HL-60 (cell line): ENCODE measurements at regions not wholly inside any gene's neighbourhood (a gene's known extent, or its start where the extent isn't known, plus 50 kb on each side); places are given as distances from the start of the nearest gene placed in this dataset.
"Not testable (repeated sequence)": the region's sequence is repeated elsewhere in the genome, so short reads cannot be mapped to it uniquely, and the experiment has no call there.

Source experiments
- DNase-seq, 2 experiments: peaks; one replicate each; pipeline ENCODE4 v3.0.0-alpha.2; 2010 to 2020; ENCODE audit warnings: low read depth in 1 of 2, low spot score in 1 of 2
- H3K27ac ChIP-seq: fragments of 250-450 bp; sonication (Bioruptor Pico); replicated peaks from 2 replicates; pipeline ENCODE4 v1.5.1; 2020; ENCODE audit warnings: mild to moderate bottlenecking, moderate library complexity
- H3K27me3 ChIP-seq: fragments of 250-450 bp; sonication (Bioruptor Pico); 2 replicates; pipeline ENCODE4 v1.5.1; 2021; ENCODE audit warnings: mild to moderate bottlenecking, moderate library complexity; ENCODE audit not compliant: insufficient read depth, poor library complexity, severe bottlenecking
- H3K4me3 ChIP-seq: replicated peaks from 2 replicates; pipeline ENCODE4 v1.5.1; 2011; ENCODE audit warnings: mild to moderate bottlenecking, control low read depth, low read length; ENCODE audit not compliant: insufficient read depth
- CTCF ChIP-seq: IDR thresholded peaks from one replicate; pipeline ENCODE4 v1.5.1; 2011; ENCODE audit warnings: low read length, control low read depth, inconsistent platforms; ENCODE audit not compliant: insufficient read depth
- GABPA ChIP-seq: IDR thresholded peaks from 2 replicates; pipeline ENCODE4 v1.6.1; 2012; ENCODE audit warnings: low read depth
- POLR2AphosphoS5 ChIP-seq: IDR thresholded peaks from 2 replicates; pipeline ENCODE4 v1.6.1; 2012; ENCODE audit warnings: low read depth
- SPI1 ChIP-seq: IDR thresholded peaks from 2 replicates; pipeline ENCODE4 v1.6.1; 2012; ENCODE audit warnings: low read depth, mild to moderate bottlenecking, borderline replicate concordance
- TF ChIP-seq, protein P1 (sequence below): IDR thresholded peaks from 2 replicates; pipeline ENCODE4 v1.6.1; 2012; ENCODE audit warnings: low read depth; ENCODE audit not compliant: insufficient replicate concordance

DNA sequence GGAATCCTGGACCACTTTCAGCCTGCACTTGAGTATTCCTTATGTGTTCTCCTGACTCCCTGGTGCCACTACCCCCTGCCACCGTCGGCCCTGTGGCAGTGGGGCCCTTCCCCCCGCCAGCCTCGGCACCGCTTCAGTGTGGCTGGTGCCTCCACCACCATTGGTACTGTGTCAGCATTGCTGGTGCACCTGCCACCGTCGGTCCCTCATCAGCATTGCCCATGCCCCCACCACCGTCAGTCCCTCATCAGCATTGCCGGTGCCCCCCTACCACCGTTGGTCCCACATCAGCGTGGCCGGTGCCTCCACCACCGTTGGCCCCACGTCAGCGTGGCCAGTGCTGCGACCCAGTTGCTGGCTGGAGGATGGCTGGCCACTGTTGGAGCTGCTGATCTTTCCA lies 228.5 kb downstream of the TM9SF2 start:
- no peak overlapping the region for H3K27ac ChIP-seq
- H3K4me3 ChIP-seq = no peak overlapping the region
- TF ChIP-seq, protein P1, sequence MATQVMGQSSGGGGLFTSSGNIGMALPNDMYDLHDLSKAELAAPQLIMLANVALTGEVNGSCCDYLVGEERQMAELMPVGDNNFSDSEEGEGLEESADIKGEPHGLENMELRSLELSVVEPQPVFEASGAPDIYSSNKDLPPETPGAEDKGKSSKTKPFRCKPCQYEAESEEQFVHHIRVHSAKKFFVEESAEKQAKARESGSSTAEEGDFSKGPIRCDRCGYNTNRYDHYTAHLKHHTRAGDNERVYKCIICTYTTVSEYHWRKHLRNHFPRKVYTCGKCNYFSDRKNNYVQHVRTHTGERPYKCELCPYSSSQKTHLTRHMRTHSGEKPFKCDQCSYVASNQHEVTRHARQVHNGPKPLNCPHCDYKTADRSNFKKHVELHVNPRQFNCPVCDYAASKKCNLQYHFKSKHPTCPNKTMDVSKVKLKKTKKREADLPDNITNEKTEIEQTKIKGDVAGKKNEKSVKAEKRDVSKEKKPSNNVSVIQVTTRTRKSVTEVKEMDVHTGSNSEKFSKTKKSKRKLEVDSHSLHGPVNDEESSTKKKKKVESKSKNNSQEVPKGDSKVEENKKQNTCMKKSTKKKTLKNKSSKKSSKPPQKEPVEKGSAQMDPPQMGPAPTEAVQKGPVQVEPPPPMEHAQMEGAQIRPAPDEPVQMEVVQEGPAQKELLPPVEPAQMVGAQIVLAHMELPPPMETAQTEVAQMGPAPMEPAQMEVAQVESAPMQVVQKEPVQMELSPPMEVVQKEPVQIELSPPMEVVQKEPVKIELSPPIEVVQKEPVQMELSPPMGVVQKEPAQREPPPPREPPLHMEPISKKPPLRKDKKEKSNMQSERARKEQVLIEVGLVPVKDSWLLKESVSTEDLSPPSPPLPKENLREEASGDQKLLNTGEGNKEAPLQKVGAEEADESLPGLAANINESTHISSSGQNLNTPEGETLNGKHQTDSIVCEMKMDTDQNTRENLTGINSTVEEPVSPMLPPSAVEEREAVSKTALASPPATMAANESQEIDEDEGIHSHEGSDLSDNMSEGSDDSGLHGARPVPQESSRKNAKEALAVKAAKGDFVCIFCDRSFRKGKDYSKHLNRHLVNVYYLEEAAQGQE = no peak
- TF ChIP-seq POLR2AphosphoS5 = no peak
- no peak for TF ChIP-seq CTCF
- no peak for TF ChIP-seq SPI1
- TF ChIP-seq GABPA = no peak
- no peaks in the 10 kb centered on the region for H3K27me3 ChIP-seq
- no peak for DNase-seq

GRCh38 chr13:99727651-99728050 lies 226.4 kb downstream of the TM9SF2 start:
- not testable (repeated sequence) for H3K4me3 ChIP-seq, H3K27ac ChIP-seq, H3K27me3 ChIP-seq, DNase-seq

GRCh38 chr13:99726282-99726894 lies 225.1 kb downstream of the TM9SF2 start:
- TF ChIP-seq POLR2AphosphoS5 (no peak), GABPA (no peak), SPI1 (no peak), CTCF (no peak)
- TF ChIP-seq, protein P1 = no peak
- no peak overlapping the region for H3K27ac ChIP-seq
- no peak overlapping the region for H3K4me3 ChIP-seq
- no peak for DNase-seq
- no peaks in the 10 kb centered on the region for H3K27me3 ChIP-seq

DNA sequence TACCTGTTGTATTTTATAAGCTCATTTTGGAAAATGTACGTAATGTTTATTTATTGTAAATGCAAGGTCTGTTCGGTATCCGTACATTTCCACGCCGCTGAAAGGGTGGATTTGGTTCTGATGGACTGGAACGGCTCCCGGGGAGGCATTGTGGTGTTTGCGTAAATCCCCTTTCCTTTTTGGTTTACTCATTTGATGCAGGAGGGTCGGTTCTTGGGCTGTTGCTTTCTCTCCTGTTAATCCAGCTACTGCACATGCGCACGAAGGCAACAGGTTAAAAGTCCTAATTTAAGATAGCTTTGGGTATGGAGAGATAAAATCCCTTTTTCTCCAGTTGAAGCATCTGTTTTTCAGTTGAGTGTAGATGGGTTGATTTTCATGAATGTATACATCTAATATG lies 224.4 kb downstream of the TM9SF2 start:
- no peak for DNase-seq
- TF ChIP-seq, protein P1 = no peak
- TF ChIP-seq CTCF (no peak), SPI1 (no peak), POLR2AphosphoS5 (no peak), GABPA (no peak)
- no peaks in the 10 kb centered on the region for H3K27me3 ChIP-seq
- no peak overlapping the region for H3K27ac ChIP-seq
- no peak overlapping the region for H3K4me3 ChIP-seq
